Colonic mucosa (tissue), 4 donors: ENCODE measurements at regions not wholly inside any gene's neighbourhood (a gene's known extent, or its start where the extent isn't known, plus 50 kb on each side); places are given as distances from the start of the nearest gene placed in this dataset.

ENCODE experiments used
- DNase-seq: peaks from one replicate; pipeline ENCODE4 v3.0.0-alpha.2; 2020
- H3K27ac ChIP-seq: fragments of 200-600 bp; one replicate; pipeline ENCODE4 v1.8.0; 2021
- H3K27me3 ChIP-seq: fragments of 200-600 bp; one replicate; pipeline ENCODE4 v1.8.0; 2021
- H3K36me3 ChIP-seq: fragments of 200-600 bp; one replicate; pipeline ENCODE4 v1.8.0; 2021
- H3K4me1 ChIP-seq: fragments of 200-600 bp; one replicate; pipeline ENCODE4 v1.8.0; 2021; ENCODE audit warnings: mild to moderate bottlenecking
- H3K4me3 ChIP-seq: fragments of 200-600 bp; one replicate; pipeline ENCODE4 v1.8.0; 2021
- H3K9ac ChIP-seq, 2 donors: one replicate each; pipeline ENCODE4 v1.7.0; 2013; ENCODE audit warnings: control low read depth in 2 of 2, low read depth in 2 of 2, low read length in 2 of 2
- H3K9me3 ChIP-seq: fragments of 200-600 bp; one replicate; pipeline ENCODE4 v1.8.0; 2021
- CTCF ChIP-seq: fragments of 200-600 bp; IDR thresholded peaks from one replicate; pipeline ENCODE4 v1.8.0; 2022; ENCODE audit warnings: antibody characterized with exemption, mild to moderate bottlenecking
- intact Hi-C: fragments of 100-400 bp; cut with DNase I; formaldehyde crosslinking; loops from one replicate; pipeline ENCODE4 v1.14.1; 2022
- donor health status: healthy.
- donor health status: DM: no; HTN: no; CAD: no.
- donor health status: DM: no; HTN: no; CAD: no.

- intact Hi-C loops = no loop called here
- no peak overlapping the region for H3K9ac ChIP-seq
- no peaks in the 10 kb centered on the region for H3K4me1 ChIP-seq
- no peaks in the 10 kb centered on the region for H3K36me3 ChIP-seq
- H3K9me3 ChIP-seq = no peaks in the 10 kb centered on the region
- no peak for TF ChIP-seq CTCF
- H3K27ac ChIP-seq = no peak overlapping the region
- no peaks in the 10 kb centered on the region for H3K27me3 ChIP-seq
- H3K4me3 ChIP-seq = no peak overlapping the region
- DNase-seq = no peak
Observed at GRCh38 chr21:27502801-27503200, 535.9 kb upstream of the ADAMTS5 start.

- Histone ChIP-seq H3K36me3 (no peaks in the 10 kb centered on the region), H3K27ac (no peak overlapping the region), H3K4me3 (no peak overlapping the region), H3K9me3 (no peaks in the 10 kb centered on the region), H3K27me3 (no peaks in the 10 kb centered on the region), H3K4me1 (no peaks in the 10 kb centered on the region), H3K9ac (no peak overlapping the region)
- TF ChIP-seq CTCF = no peak
- DNase-seq = no peak
- intact Hi-C loops = no loop called here
Observed at GRCh38 chr21:27498025-27498424, 531.1 kb upstream of the ADAMTS5 start.

- no peak overlapping the region for H3K9ac ChIP-seq
- H3K4me3 ChIP-seq = no peak overlapping the region
- H3K27me3 ChIP-seq = no peaks in the 10 kb centered on the region
- no peaks in the 10 kb centered on the region for H3K36me3 ChIP-seq
- no peak overlapping the region for H3K27ac ChIP-seq
- intact Hi-C loops = no loop called here
- TF ChIP-seq CTCF = no peak
- no peak for DNase-seq
- no peaks in the 10 kb centered on the region for H3K4me1 ChIP-seq
- H3K9me3 ChIP-seq = no peaks in the 10 kb centered on the region
Observed at GRCh38 chr21:27495836-27496235, 528.9 kb upstream of the ADAMTS5 start.

GRCh38 chr21:27493542-27493941 is 526.7 kb upstream of the ADAMTS5 start:
- H3K4me1 ChIP-seq = no peaks in the 10 kb centered on the region
- no peak for DNase-seq
- H3K4me3 ChIP-seq = no peak overlapping the region
- H3K36me3 ChIP-seq = no peaks in the 10 kb centered on the region
- no peaks in the 10 kb centered on the region for H3K9me3 ChIP-seq
- intact Hi-C loops = no loop called here
- no peak overlapping the region for H3K27ac ChIP-seq
- TF ChIP-seq CTCF = no peak
- H3K27me3 ChIP-seq = no peaks in the 10 kb centered on the region
- no peak overlapping the region for H3K9ac ChIP-seq

GRCh38 chr21:27487676-27488075 is 520.8 kb upstream of the ADAMTS5 start:
- no peaks in the 10 kb centered on the region for H3K27me3 ChIP-seq
- TF ChIP-seq CTCF = no peak

GRCh38 chr21:27480841-27481261 is 514.0 kb upstream of the ADAMTS5 start:
- H3K36me3 ChIP-seq = no peaks in the 10 kb centered on the region
- no peak for DNase-seq
- H3K27ac ChIP-seq = no peak overlapping the region
- no peak overlapping the region for H3K4me3 ChIP-seq
- no peaks in the 10 kb centered on the region for H3K27me3 ChIP-seq
- TF ChIP-seq CTCF = no peak
- no peaks in the 10 kb centered on the region for H3K9me3 ChIP-seq
- H3K4me1 ChIP-seq = no peaks in the 10 kb centered on the region
- H3K9ac ChIP-seq = no peak overlapping the region
- intact Hi-C loops = no loop called here

More at GRCh38 chr21:27487676-27488075, 520.8 kb upstream of the ADAMTS5 start:
- H3K4me1 ChIP-seq = no peaks in the 10 kb centered on the region
- no peak overlapping the region for H3K4me3 ChIP-seq
- H3K9ac ChIP-seq = no peak overlapping the region
- no peak for DNase-seq
- H3K27ac ChIP-seq = no peak overlapping the region
- intact Hi-C loops = no loop called here
- no peaks in the 10 kb centered on the region for H3K36me3 ChIP-seq
- H3K9me3 ChIP-seq = no peaks in the 10 kb centered on the region
